ENCODE measurements at regions not wholly inside any gene's neighbourhood (a gene's known extent, or its start where the extent isn't known, plus 50 kb on each side); places are given as distances from the start of the nearest gene placed in this dataset.

DNA sequence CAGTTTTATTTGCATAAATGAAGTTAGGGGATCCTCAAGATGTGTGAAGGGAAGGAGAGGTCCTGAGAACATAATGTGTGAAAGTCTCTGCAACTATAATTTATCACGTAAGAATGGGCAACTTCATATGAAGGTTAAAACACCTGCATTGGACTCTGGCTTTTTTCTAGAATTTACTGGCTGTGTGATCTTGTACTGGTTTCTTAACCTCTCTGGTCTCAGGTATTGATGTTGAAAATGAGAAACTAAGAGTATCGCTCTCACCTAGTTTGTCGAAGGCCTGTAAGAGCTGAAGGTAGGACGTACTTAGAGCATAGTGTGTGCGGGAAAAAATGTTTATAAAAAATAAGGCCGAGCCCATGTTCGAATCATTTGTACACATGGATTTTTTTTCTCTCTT lies 280.5 kb downstream of the ICE1 start:
- intact Hi-C loops (cut with micrococcal nuclease) = no loop called here
- no peak overlapping the region for H3K4me3 Mint-ChIP-seq

GRCh38 chr5:5700549-5700948 lies 278.1 kb downstream of the ICE1 start:
- ChIA-PET CTCF (ENCODE audit: partially characterized antibody) (no interaction called here), POLR2A (ENCODE audit: partially characterized antibody) (no interaction called here)
- H3K4me1 Mint-ChIP-seq = peaks cover 0 to 2% (median 0%) of the 10 kb centered on the region in 4 donors
- H3K36me3 ChIP-seq (ENCODE audit: insufficient read depth, low read length) = no peaks in the 10 kb centered on the region
- H3K4me3 Mint-ChIP-seq = no peak overlapping the region
- no peaks in the 10 kb centered on the region for H3K9me3 ChIP-seq (ENCODE audit: control insufficient read depth in 1 of 2, low read length in 2 of 2)
- no peaks in the 10 kb centered on the region for H3K27me3 ChIP-seq (ENCODE audit: insufficient read depth, low read length)
- H3K9me3 Mint-ChIP-seq = peaks cover 0 to 1% (median 0%) of the 10 kb centered on the region in 8 donors
- no peaks in the 10 kb centered on the region for H3K36me3 Mint-ChIP-seq
- no peak overlapping the region for H3K27ac ChIP-seq (ENCODE audit: low read depth, low read length)
- H3K4me1 ChIP-seq (ENCODE audit: insufficient read depth, low read length) = no peaks in the 10 kb centered on the region
- H3K27me3 Mint-ChIP-seq = peaks cover 6 to 11% of the 10 kb centered on the region in 2 donors
- H3K27ac Mint-ChIP-seq = no peak overlapping the region
- no peak overlapping the region for H3K4me3 ChIP-seq (ENCODE audit: low read length in 2 of 2)
- DNase-seq = no peak
- intact Hi-C loops (cut with micrococcal nuclease) = no loop called here

More for the DNA sequence above, 280.5 kb downstream of the ICE1 start:
- DNase-seq = no peak
- POLR2A ChIA-PET (ENCODE audit: partially characterized antibody) = no interaction called here
- Histone ChIP-seq H3K4me1 (ENCODE audit: insufficient read depth, low read length) (no peaks in the 10 kb centered on the region), H3K9me3 (ENCODE audit: control insufficient read depth in 1 of 2, low read length in 2 of 2) (no peaks in the 10 kb centered on the region), H3K27ac (ENCODE audit: low read depth, low read length) (no peak overlapping the region), H3K4me3 (ENCODE audit: low read length in 2 of 2) (no peak overlapping the region), H3K36me3 (ENCODE audit: insufficient read depth, low read length) (no peaks in the 10 kb centered on the region), H3K27me3 (ENCODE audit: insufficient read depth, low read length) (no peaks in the 10 kb centered on the region)
- Mint-ChIP-seq H3K9me3 (peaks cover 0 to 1% (median 0%) of the 10 kb centered on the region in 8 donors), H3K27me3 (peaks cover 6 to 11% of the 10 kb centered on the region in 2 donors), H3K4me1 (peaks cover 0 to 2% (median 0%) of the 10 kb centered on the region in 4 donors), H3K27ac (no peak overlapping the region), H3K36me3 (no peaks in the 10 kb centered on the region)
- CTCF ChIA-PET (ENCODE audit: partially characterized antibody) = interaction anchor here (1.1 kb wide), 1 partner anchor 12 kb away, joined by 5 read pairs; no protein-coding TSS in a partner anchor

DNA sequence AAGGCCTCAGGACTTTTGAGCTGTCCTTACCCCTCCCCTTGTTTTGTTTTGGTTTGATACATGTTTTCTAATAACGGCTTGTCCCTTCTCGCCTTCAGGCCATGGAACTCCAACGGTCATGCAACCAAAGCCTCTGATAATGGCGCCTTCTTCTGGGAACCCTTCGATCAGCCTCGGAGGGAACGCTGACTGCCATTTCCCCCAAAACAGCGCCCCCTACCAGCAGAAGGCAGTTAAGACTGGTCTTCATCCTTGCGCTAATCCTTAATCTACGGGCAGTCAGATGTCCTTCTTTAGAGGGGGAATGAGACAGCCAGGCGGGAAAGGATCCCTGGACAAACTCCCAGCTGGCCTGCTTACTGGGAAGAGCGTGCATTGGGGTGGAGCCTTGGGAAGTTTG lies 276.6 kb downstream of the ICE1 start:
- CTCF ChIA-PET (ENCODE audit: partially characterized antibody) = no interaction called here
- no peak for DNase-seq
- intact Hi-C loops (cut with micrococcal nuclease) = no loop called here
- Mint-ChIP-seq H3K36me3 (no peaks in the 10 kb centered on the region), H3K9me3 (peaks cover 0 to 1% (median 0%) of the 10 kb centered on the region in 8 donors), H3K4me3 (no peak overlapping the region), H3K27ac (no peak overlapping the region), H3K27me3 (peaks cover 3 to 7% of the 10 kb centered on the region in 2 donors), H3K4me1 (no peaks in the 10 kb centered on the region)
- no peaks in the 10 kb centered on the region for H3K36me3 ChIP-seq (ENCODE audit: insufficient read depth, low read length)
- H3K27ac ChIP-seq (ENCODE audit: low read depth, low read length) = no peak overlapping the region
- H3K4me3 ChIP-seq (ENCODE audit: low read length in 2 of 2) = no peak overlapping the region
- POLR2A ChIA-PET (ENCODE audit: partially characterized antibody) = no interaction called here
- no peaks in the 10 kb centered on the region for H3K4me1 ChIP-seq (ENCODE audit: insufficient read depth, low read length)
- H3K9me3 ChIP-seq (ENCODE audit: control insufficient read depth in 1 of 2, low read length in 2 of 2) = no peaks in the 10 kb centered on the region
- no peaks in the 10 kb centered on the region for H3K27me3 ChIP-seq (ENCODE audit: insufficient read depth, low read length)

- Mint-ChIP-seq H3K9me3 (peaks cover 0 to 3% (median 0%) of the 10 kb centered on the region in 8 donors), H3K4me3 (no peak overlapping the region), H3K27ac (no peak overlapping the region), H3K27me3 (peaks cover 0 to 12% of the 10 kb centered on the region in 2 donors), H3K36me3 (no peaks in the 10 kb centered on the region), H3K4me1 (no peaks in the 10 kb centered on the region)
- no peaks in the 10 kb centered on the region for H3K4me1 ChIP-seq (ENCODE audit: insufficient read depth, low read length)
- H3K27ac ChIP-seq (ENCODE audit: low read depth, low read length) = no peak overlapping the region
- H3K36me3 ChIP-seq (ENCODE audit: insufficient read depth, low read length) = no peaks in the 10 kb centered on the region
- CTCF ChIA-PET (ENCODE audit: partially characterized antibody) = no interaction called here
- H3K4me3 ChIP-seq (ENCODE audit: low read length in 2 of 2) = no peak overlapping the region
- H3K27me3 ChIP-seq (ENCODE audit: insufficient read depth, low read length) = no peaks in the 10 kb centered on the region
- intact Hi-C loops (cut with micrococcal nuclease) = no loop called here
- DNase-seq = no peak
- POLR2A ChIA-PET (ENCODE audit: partially characterized antibody) = no interaction called here
- no peaks in the 10 kb centered on the region for H3K9me3 ChIP-seq (ENCODE audit: control insufficient read depth in 1 of 2, low read length in 2 of 2)
Measured at GRCh38 chr5:5695266-5695665, 272.8 kb downstream of the ICE1 start.

GRCh38 chr5:5688925-5689310 lies 266.4 kb downstream of the ICE1 start:
- no peaks in the 10 kb centered on the region for H3K4me1 Mint-ChIP-seq
- ChIA-PET CTCF (ENCODE audit: partially characterized antibody) (no interaction called here), POLR2A (ENCODE audit: partially characterized antibody) (no interaction called here)
- no peak overlapping the region for H3K4me3 Mint-ChIP-seq
- DNase-seq = no peak
- Histone ChIP-seq H3K9me3 (ENCODE audit: control insufficient read depth in 1 of 2, low read length in 2 of 2) (no peaks in the 10 kb centered on the region), H3K4me1 (ENCODE audit: insufficient read depth, low read length) (no peaks in the 10 kb centered on the region), H3K36me3 (ENCODE audit: insufficient read depth, low read length) (no peaks in the 10 kb centered on the region), H3K27ac (ENCODE audit: low read depth, low read length) (no peak overlapping the region), H3K4me3 (ENCODE audit: low read length in 2 of 2) (no peak overlapping the region), H3K27me3 (ENCODE audit: insufficient read depth, low read length) (no peaks in the 10 kb centered on the region)
- H3K27me3 Mint-ChIP-seq = peaks cover 9 to 21% of the 10 kb centered on the region in 2 donors
- intact Hi-C loops (cut with micrococcal nuclease) = no loop called here
- H3K36me3 Mint-ChIP-seq = no peaks in the 10 kb centered on the region
- no peak overlapping the region for H3K27ac Mint-ChIP-seq
- peaks cover 0 to 4% (median 1%) of the 10 kb centered on the region in 8 donors for H3K9me3 Mint-ChIP-seq

- Mint-ChIP-seq H3K4me1 (no peaks in the 10 kb centered on the region), H3K36me3 (no peaks in the 10 kb centered on the region), H3K27ac (no peak overlapping the region), H3K9me3 (peaks cover 2 to 8% (median 5%) of the 10 kb centered on the region in 8 donors), H3K27me3 (peaks cover 9 to 21% of the 10 kb centered on the region in 2 donors), H3K4me3 (no peak overlapping the region)
- Histone ChIP-seq H3K36me3 (ENCODE audit: insufficient read depth, low read length) (no peaks in the 10 kb centered on the region), H3K9me3 (ENCODE audit: control insufficient read depth in 1 of 2, low read length in 2 of 2) (no peaks in the 10 kb centered on the region), H3K4me3 (ENCODE audit: low read length in 2 of 2) (no peak overlapping the region), H3K27me3 (ENCODE audit: insufficient read depth, low read length) (no peaks in the 10 kb centered on the region), H3K27ac (ENCODE audit: low read depth, low read length) (no peak overlapping the region), H3K4me1 (ENCODE audit: insufficient read depth, low read length) (no peaks in the 10 kb centered on the region)
- ChIA-PET POLR2A (ENCODE audit: partially characterized antibody) (no interaction called here), CTCF (ENCODE audit: partially characterized antibody) (no interaction called here)
- intact Hi-C loops (cut with micrococcal nuclease) = no loop called here
- no peak for DNase-seq
Measured at GRCh38 chr5:5688194-5688924, 265.9 kb downstream of the ICE1 start.

GRCh38 chr5:5687113-5687512 lies 264.6 kb downstream of the ICE1 start:
- Mint-ChIP-seq H3K9me3 (peaks cover 2 to 12% (median 6%) of the 10 kb centered on the region in 8 donors), H3K27me3 (peaks cover 9 to 19% of the 10 kb centered on the region in 2 donors), H3K36me3 (no peaks in the 10 kb centered on the region), H3K27ac (no peak overlapping the region), H3K4me1 (no peaks in the 10 kb centered on the region), H3K4me3 (no peak overlapping the region)
- no peak overlapping the region for H3K4me3 ChIP-seq (ENCODE audit: low read length in 2 of 2)
- no peaks in the 10 kb centered on the region for H3K4me1 ChIP-seq (ENCODE audit: insufficient read depth, low read length)
- POLR2A ChIA-PET (ENCODE audit: partially characterized antibody) = no interaction called here
- no peaks in the 10 kb centered on the region for H3K27me3 ChIP-seq (ENCODE audit: insufficient read depth, low read length)
- no peaks in the 10 kb centered on the region for H3K36me3 ChIP-seq (ENCODE audit: insufficient read depth, low read length)
- no peaks in the 10 kb centered on the region for H3K9me3 ChIP-seq (ENCODE audit: control insufficient read depth in 1 of 2, low read length in 2 of 2)
- H3K27ac ChIP-seq (ENCODE audit: low read depth, low read length) = no peak overlapping the region
- CTCF ChIA-PET (ENCODE audit: partially characterized antibody) = no interaction called here
- DNase-seq = no peak
- intact Hi-C loops (cut with micrococcal nuclease) = no loop called here

Measured in CD4-positive, alpha-beta memory T cell (primary cell).